ENCODE measurements at regions not wholly inside any gene's neighbourhood (a gene's known extent, or its start where the extent isn't known, plus 50 kb on each side); places are given as distances from the start of the nearest gene placed in this dataset.

- TF ChIP-seq ZNF274 (IDR thresholded peaks at IDR 0.05; ENCODE audit: low read depth, low read length) = no peak
- H3K4me3 ChIP-seq (ENCODE audit: low read length) = no peak overlapping the region
These were observed 518.1 kb downstream of the SNAPC1 start for GRCh38 chr14:62280366-62280765.

- H3K4me3 ChIP-seq (ENCODE audit: low read length) = no peak overlapping the region
- no peak for TF ChIP-seq ZNF274 (IDR thresholded peaks at IDR 0.05; ENCODE audit: low read depth, low read length)
These were observed 521.6 kb downstream of the SNAPC1 start for GRCh38 chr14:62283837-62284236.

GRCh38 chr14:62289471-62289870 lies 527.3 kb downstream of the SNAPC1 start:
- TF ChIP-seq ZNF274 (IDR thresholded peaks at IDR 0.05; ENCODE audit: low read depth, low read length) = no peak
- no peak overlapping the region for H3K4me3 ChIP-seq (ENCODE audit: low read length)

GRCh38 chr14:62301080-62301479 lies 538.9 kb downstream of the SNAPC1 start:
- no peak for TF ChIP-seq ZNF274 (IDR thresholded peaks at IDR 0.05; ENCODE audit: low read depth, low read length)
- no peak overlapping the region for H3K4me3 ChIP-seq (ENCODE audit: low read length)

- H3K4me3 ChIP-seq (ENCODE audit: low read length) = no peak overlapping the region
- no peak for TF ChIP-seq ZNF274 (IDR thresholded peaks at IDR 0.05; ENCODE audit: low read depth, low read length)
These were observed 539.7 kb downstream of the SNAPC1 start for GRCh38 chr14:62301911-62302310.

- no peak overlapping the region for H3K4me3 ChIP-seq (ENCODE audit: low read length)
- TF ChIP-seq ZNF274 (IDR thresholded peaks at IDR 0.05; ENCODE audit: low read depth, low read length) = no peak
These were observed 541.2 kb downstream of the SNAPC1 start for GRCh38 chr14:62303437-62303836.

- no peak overlapping the region for H3K4me3 ChIP-seq (ENCODE audit: low read length)
- no peak for TF ChIP-seq ZNF274 (IDR thresholded peaks at IDR 0.05; ENCODE audit: low read depth, low read length)
These were observed 542.0 kb downstream of the SNAPC1 start for GRCh38 chr14:62304257-62304656.

GRCh38 chr14:62307844-62308243 lies 545.6 kb downstream of the SNAPC1 start:
- no peak for TF ChIP-seq ZNF274 (IDR thresholded peaks at IDR 0.05; ENCODE audit: low read depth, low read length)
- H3K4me3 ChIP-seq (ENCODE audit: low read length) = no peak overlapping the region

- H3K4me3 ChIP-seq (ENCODE audit: low read length) = no peak overlapping the region
- TF ChIP-seq ZNF274 (IDR thresholded peaks at IDR 0.05; ENCODE audit: low read depth, low read length) = no peak
These were observed 546.1 kb downstream of the SNAPC1 start for GRCh38 chr14:62308316-62308715.

- no peak for TF ChIP-seq ZNF274 (IDR thresholded peaks at IDR 0.05; ENCODE audit: low read depth, low read length)
- no peak overlapping the region for H3K4me3 ChIP-seq (ENCODE audit: low read length)
These were observed 546.7 kb downstream of the SNAPC1 start for GRCh38 chr14:62308891-62309290.

GRCh38 chr14:62313212-62313611 lies 551.0 kb downstream of the SNAPC1 start:
- TF ChIP-seq ZNF274 (IDR thresholded peaks at IDR 0.05; ENCODE audit: low read depth, low read length) = no peak
- H3K4me3 ChIP-seq (ENCODE audit: low read length) = no peak overlapping the region

- TF ChIP-seq ZNF274 (IDR thresholded peaks at IDR 0.05; ENCODE audit: low read depth, low read length) = no peak
- H3K4me3 ChIP-seq (ENCODE audit: low read length) = no peak overlapping the region
These were observed 552.0 kb downstream of the SNAPC1 start for GRCh38 chr14:62314221-62314620.

- no peak for TF ChIP-seq ZNF274 (IDR thresholded peaks at IDR 0.05; ENCODE audit: low read depth, low read length)
- no peak overlapping the region for H3K4me3 ChIP-seq (ENCODE audit: low read length)
These were observed 552.7 kb downstream of the SNAPC1 start for GRCh38 chr14:62314871-62315270.

- TF ChIP-seq ZNF274 (IDR thresholded peaks at IDR 0.05; ENCODE audit: low read depth, low read length) = no peak
- H3K4me3 ChIP-seq (ENCODE audit: low read length) = no peak overlapping the region
These were observed 553.4 kb downstream of the SNAPC1 start for GRCh38 chr14:62315631-62316030.

GRCh38 chr14:62322216-62322615 lies 560.0 kb downstream of the SNAPC1 start:
- TF ChIP-seq ZNF274 (IDR thresholded peaks at IDR 0.05; ENCODE audit: low read depth, low read length) = no peak

GRCh38 chr14:62329427-62329826 lies 567.2 kb downstream of the SNAPC1 start:
- no peak overlapping the region for H3K4me3 ChIP-seq (ENCODE audit: low read length)
- no peak for TF ChIP-seq ZNF274 (IDR thresholded peaks at IDR 0.05; ENCODE audit: low read depth, low read length)

More at GRCh38 chr14:62322216-62322615, 560.0 kb downstream of the SNAPC1 start:
- no peak overlapping the region for H3K4me3 ChIP-seq (ENCODE audit: low read length)

Data from GM08714 (cell line).